Bronchial epithelial cell (primary cell): ENCODE measurements at regions not wholly inside any gene's neighbourhood (a gene's known extent, or its start where the extent isn't known, plus 50 kb on each side); places are given as distances from the start of the nearest gene placed in this dataset.

Experiments used
- DNase-seq: peaks from one replicate; pipeline ENCODE4 v3.0.0-alpha.2; 2010; ENCODE audit warnings: low read depth
- FAIRE-seq: peaks from 2 replicates; lab custom pipeline; 2011; peaks lifted over from hg19 to GRCh38; lab: Jason Lieb, UNC
- H3K27me3 ChIP-seq: 2 replicates; pipeline ENCODE4 v1.5.1; 2011; ENCODE audit warnings: low read length; ENCODE audit not compliant: control insufficient read depth, insufficient read depth
- H3K36me3 ChIP-seq: 2 replicates; pipeline ENCODE4 v1.5.1; 2011; ENCODE audit warnings: low read length; ENCODE audit not compliant: control insufficient read depth, insufficient read depth
- H3K4me3 ChIP-seq: 2 replicates; pipeline ENCODE4 v1.5.1; 2011; ENCODE audit warnings: mild to moderate bottlenecking, low read depth, low read length, control low read depth
- CTCF ChIP-seq: IDR thresholded peaks from 2 replicates; pipeline ENCODE4 v1.5.1; 2011; ENCODE audit warnings: mild to moderate bottlenecking, moderate library complexity, low read length, control low read depth, inconsistent platforms; ENCODE audit not compliant: insufficient read depth, severe bottlenecking

- DNase-seq, result no peak
- FAIRE-seq, result no peak
- no peaks in the 10 kb centered on the region for H3K36me3 ChIP-seq
- no peaks in the 10 kb centered on the region for H3K27me3 ChIP-seq
- no peak overlapping the region for H3K4me3 ChIP-seq
- no peak for TF ChIP-seq CTCF
Observed at GRCh38 chr1:188930382-188930781, 1547.3 kb downstream of the BRINP3 start.

GRCh38 chr1:188931506-188931905 lies 1546.2 kb downstream of the BRINP3 start:
- H3K27me3 ChIP-seq, result no peaks in the 10 kb centered on the region
- TF ChIP-seq CTCF, result no peak
- H3K36me3 ChIP-seq, result no peaks in the 10 kb centered on the region
- DNase-seq (no peak), FAIRE-seq (no peak)
- H3K4me3 ChIP-seq, result no peak overlapping the region

- H3K4me3 ChIP-seq, result no peak overlapping the region
- no peaks in the 10 kb centered on the region for H3K36me3 ChIP-seq
- no peaks in the 10 kb centered on the region for H3K27me3 ChIP-seq
- DNase-seq, result no peak
- no peak for TF ChIP-seq CTCF
- FAIRE-seq, result no peak
Observed at GRCh38 chr1:188937965-188938551, 1539.6 kb downstream of the BRINP3 start.

GRCh38 chr1:188941986-188942385 lies 1535.7 kb downstream of the BRINP3 start:
- no peak for TF ChIP-seq CTCF
- Histone ChIP-seq H3K36me3 (no peaks in the 10 kb centered on the region), H3K27me3 (no peaks in the 10 kb centered on the region), H3K4me3 (no peak overlapping the region)
- DNase-seq, result no peak
- no peak for FAIRE-seq

- H3K36me3 ChIP-seq, result no peaks in the 10 kb centered on the region
- no peak for FAIRE-seq
- H3K27me3 ChIP-seq, result no peaks in the 10 kb centered on the region
- no peak overlapping the region for H3K4me3 ChIP-seq
- peak; percentile 5 for DNase-seq
- no peak for TF ChIP-seq CTCF
Observed at GRCh38 chr1:188949701-188950100, 1528.0 kb downstream of the BRINP3 start.
